ENCODE measurements at regions not wholly inside any gene's neighbourhood (a gene's known extent, or its start where the extent isn't known, plus 50 kb on each side); places are given as distances from the start of the nearest gene placed in this dataset.

DNA sequence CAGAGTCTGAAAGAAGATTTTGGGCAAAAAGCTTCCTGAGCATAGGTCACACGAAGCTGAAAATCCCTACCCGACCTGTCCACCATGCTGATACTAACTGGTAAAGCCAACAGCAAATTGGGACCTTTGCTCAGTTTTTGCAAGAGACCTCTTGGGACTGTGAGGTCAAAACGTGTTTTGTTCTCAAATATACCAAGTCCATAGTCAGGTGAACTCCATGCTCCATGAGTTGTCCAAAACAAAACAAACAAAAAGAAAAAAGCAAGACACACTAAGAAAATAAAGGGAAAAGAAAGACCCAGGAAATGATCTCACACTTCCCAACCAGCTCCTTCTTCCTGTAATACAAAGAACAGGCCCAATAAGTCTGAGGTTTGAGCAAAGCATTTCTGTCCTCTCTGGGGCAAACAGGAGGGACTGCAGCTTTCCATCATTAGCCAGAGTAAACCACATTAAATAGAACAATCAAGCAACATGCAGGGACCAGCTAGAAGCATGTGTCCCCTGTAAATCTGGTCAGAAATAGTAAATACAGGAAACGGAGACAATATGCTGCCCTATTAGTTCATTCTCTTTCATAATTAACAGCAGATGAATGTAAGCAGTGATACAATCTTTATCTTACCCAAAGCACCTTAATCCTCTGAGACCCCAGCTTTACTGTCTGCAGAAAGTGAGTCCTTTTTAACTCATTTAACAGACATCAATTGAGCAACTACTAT is 125.0 kb upstream of the LIPC start:
- H3K27ac ChIP-seq: no peak overlapping the region
- no peak overlapping the region for H3K4me2 ChIP-seq
- TF ChIP-seq CTCF (conservative IDR thresholded peaks at IDR 0.05; ENCODE audit: low read depth, low read length): no peak
- H3K4me3 ChIP-seq (IDR thresholded peaks at IDR 0.05; ENCODE audit: insufficient read depth, low read depth, low read length): no peak overlapping the region
- H2AFZ ChIP-seq (ENCODE audit: low read depth): no peak overlapping the region
- H3K36me3 ChIP-seq (ENCODE audit: insufficient read depth): no peaks in the 10 kb centered on the region
- no peaks in the 10 kb centered on the region for H4K20me1 ChIP-seq (ENCODE audit: insufficient read depth)
- H3K27me3 ChIP-seq (ENCODE audit: insufficient read depth, low read depth): no peaks in the 10 kb centered on the region
- H3K9ac ChIP-seq: no peak overlapping the region
- H3K79me2 ChIP-seq (ENCODE audit: insufficient read depth, low read depth): no peaks in the 10 kb centered on the region
- no peaks in the 10 kb centered on the region for H3K4me1 ChIP-seq (ENCODE audit: low read depth, poor library complexity, severe bottlenecking)

DNA sequence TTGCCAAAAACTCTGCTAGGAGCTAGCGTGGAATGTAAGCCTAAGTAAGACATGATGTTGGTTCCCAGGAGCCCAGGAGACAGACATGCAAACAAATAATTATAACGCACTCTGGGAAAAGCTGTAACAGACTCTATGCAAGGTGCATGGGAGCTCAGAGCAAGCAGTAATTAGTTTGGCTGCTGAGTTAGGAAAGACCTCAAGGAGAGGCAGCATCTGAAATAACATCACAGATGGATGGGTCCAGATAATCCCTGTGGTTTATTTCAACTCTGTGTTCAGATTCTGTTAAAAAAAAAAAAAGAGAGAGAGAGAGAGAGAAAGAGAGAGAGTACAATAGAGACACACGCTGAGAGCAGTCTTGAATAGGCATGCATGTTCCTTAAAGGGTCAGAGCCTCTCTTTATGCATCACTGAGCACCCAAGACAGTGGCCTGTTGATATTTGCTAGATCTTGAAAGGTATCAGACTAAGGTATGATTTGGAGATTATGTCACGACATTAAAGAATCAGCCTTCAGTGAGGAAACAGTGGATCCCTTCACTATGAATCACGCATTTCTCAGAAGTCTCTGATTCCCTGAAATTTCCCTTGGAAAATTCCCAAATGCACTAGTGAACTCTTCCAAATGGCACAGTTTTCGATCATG is 124.4 kb upstream of the LIPC start:
- Histone ChIP-seq H3K4me2 (no peak overlapping the region), H2AFZ (ENCODE audit: low read depth) (no peak overlapping the region), H3K27me3 (ENCODE audit: insufficient read depth, low read depth) (no peaks in the 10 kb centered on the region), H3K79me2 (ENCODE audit: insufficient read depth, low read depth) (no peaks in the 10 kb centered on the region), H3K27ac (no peak overlapping the region), H3K36me3 (ENCODE audit: insufficient read depth) (no peaks in the 10 kb centered on the region), H3K9ac (no peak overlapping the region), H3K4me1 (ENCODE audit: low read depth, poor library complexity, severe bottlenecking) (no peaks in the 10 kb centered on the region), H4K20me1 (ENCODE audit: insufficient read depth) (no peaks in the 10 kb centered on the region), H3K4me3 (IDR thresholded peaks at IDR 0.05; ENCODE audit: insufficient read depth, low read depth, low read length) (no peak overlapping the region)
- TF ChIP-seq CTCF (conservative IDR thresholded peaks at IDR 0.05; ENCODE audit: low read depth, low read length): no peak

DNA sequence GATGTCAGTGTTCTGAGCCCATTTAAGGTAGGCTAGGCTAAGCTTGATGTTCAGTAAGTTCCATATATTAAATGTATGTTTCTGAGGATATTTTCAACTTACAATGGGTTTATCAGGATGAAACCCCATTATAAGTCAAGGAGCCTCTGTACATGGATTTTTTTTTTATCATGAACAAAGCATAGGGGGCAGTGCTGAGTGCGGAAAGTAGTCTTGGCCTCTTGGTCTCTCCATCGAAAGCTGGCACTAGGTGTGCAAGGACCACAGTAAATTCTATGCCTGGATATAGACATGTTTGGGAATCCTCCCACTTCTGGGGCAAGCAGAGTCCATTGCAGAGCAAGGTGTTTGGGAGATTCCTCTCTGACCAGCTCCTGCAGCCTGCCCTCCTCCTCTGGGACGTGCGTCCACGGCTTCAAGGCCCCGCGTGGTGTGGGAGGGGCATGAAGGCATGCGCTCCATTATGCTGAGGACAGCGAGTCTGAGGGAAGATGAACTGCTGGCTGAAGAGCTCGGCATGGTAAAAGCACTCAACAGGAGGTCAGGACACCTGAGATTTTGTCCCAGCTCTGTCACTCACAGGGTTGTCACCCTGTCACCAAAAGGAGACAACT is 122.9 kb upstream of the LIPC start:
- Histone ChIP-seq H3K36me3 (ENCODE audit: insufficient read depth) (no peaks in the 10 kb centered on the region), H3K79me2 (ENCODE audit: insufficient read depth, low read depth) (no peaks in the 10 kb centered on the region), H3K4me1 (ENCODE audit: low read depth, poor library complexity, severe bottlenecking) (no peaks in the 10 kb centered on the region), H3K4me2 (no peak overlapping the region), H3K4me3 (IDR thresholded peaks at IDR 0.05; ENCODE audit: insufficient read depth, low read depth, low read length) (no peak overlapping the region), H4K20me1 (ENCODE audit: insufficient read depth) (no peaks in the 10 kb centered on the region), H3K9ac (no peak overlapping the region), H3K27ac (no peak overlapping the region), H2AFZ (ENCODE audit: low read depth) (no peak overlapping the region), H3K27me3 (ENCODE audit: insufficient read depth, low read depth) (no peaks in the 10 kb centered on the region)
- 0 out of 2 replicates have a peak, but pooled peaks have one; percentile 13 for TF ChIP-seq CTCF (conservative IDR thresholded peaks at IDR 0.05; ENCODE audit: low read depth, low read length)

DNA sequence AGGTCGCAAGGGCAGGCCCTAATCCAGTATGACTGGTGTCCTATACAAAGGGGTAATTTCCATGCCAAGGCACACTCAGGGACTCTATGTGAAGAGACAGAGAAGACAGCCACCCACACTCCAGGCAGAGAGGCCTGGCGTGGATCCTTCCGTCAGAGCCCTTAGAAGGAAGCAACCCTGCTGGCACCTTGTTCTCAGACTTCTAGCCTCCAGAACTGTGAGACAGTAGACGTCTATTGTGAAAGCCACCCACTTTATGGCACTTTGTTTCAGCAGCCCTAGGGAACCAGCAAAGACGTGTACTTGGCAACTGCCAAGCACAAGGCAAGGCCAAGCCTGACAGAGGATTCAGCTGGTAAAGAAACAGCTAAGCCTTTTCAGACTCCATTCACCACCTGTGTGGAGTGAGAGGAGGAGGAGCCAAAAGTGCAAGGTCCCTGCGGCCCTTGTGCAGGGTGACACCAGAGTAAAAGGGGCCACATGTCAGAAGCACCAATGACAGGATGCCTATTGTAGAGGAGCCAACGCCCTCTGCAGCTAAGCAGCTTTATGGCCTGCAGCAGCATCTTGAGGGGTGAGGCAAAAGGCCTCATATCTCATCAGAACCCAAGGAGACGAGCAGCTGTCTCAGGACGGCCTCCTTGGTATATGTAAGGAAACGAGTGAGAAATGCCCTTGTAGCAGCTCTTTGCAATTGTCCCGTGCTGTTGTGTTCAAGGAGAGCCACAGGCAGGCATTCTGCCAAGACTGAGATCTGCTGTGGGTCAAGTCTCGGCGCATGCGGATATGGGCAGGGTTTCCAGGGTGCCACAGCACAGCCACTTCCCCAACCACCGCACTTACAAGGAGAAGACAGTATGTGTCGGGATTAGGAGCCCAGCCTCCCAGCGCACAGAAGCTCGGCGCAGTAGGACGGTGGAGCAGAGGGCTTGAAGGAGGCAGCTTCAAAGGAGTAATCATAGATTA is 121.5 kb upstream of the LIPC start:
- Histone ChIP-seq H3K4me3 (IDR thresholded peaks at IDR 0.05; ENCODE audit: insufficient read depth, low read depth, low read length) (no peak overlapping the region), H3K4me2 (no peak overlapping the region), H3K27ac (no peak overlapping the region), H3K9ac (no peak overlapping the region), H3K27me3 (ENCODE audit: insufficient read depth, low read depth) (no peaks in the 10 kb centered on the region), H4K20me1 (ENCODE audit: insufficient read depth) (no peaks in the 10 kb centered on the region), H3K4me1 (ENCODE audit: low read depth, poor library complexity, severe bottlenecking) (no peaks in the 10 kb centered on the region), H3K79me2 (ENCODE audit: insufficient read depth, low read depth) (no peaks in the 10 kb centered on the region), H2AFZ (ENCODE audit: low read depth) (no peak overlapping the region), H3K36me3 (ENCODE audit: insufficient read depth) (no peaks in the 10 kb centered on the region)
- no peak for TF ChIP-seq CTCF (conservative IDR thresholded peaks at IDR 0.05; ENCODE audit: low read depth, low read length)
